Hepatocyte (in vitro differentiated cells): ENCODE measurements at regions not wholly inside any gene's neighbourhood (a gene's known extent, or its start where the extent isn't known, plus 50 kb on each side); places are given as distances from the start of the nearest gene placed in this dataset.
"Not testable (repeated sequence)": the region's sequence is repeated elsewhere in the genome, so short reads cannot be mapped to it uniquely, and the experiment has no call there.

Experiments
- DNase-seq: peaks from one replicate; pipeline ENCODE4 v3.0.0-alpha.2; 2016; ENCODE audit warnings: low spot score
- H2AFZ ChIP-seq: fragments of 200-600 bp; sonication (generic); 2 replicates; pipeline ENCODE4 v1.6.0; 2016; ENCODE audit warnings: antibody characterized with exemption, mild to moderate bottlenecking
- H3K27ac ChIP-seq: fragments of 200-600 bp; sonication (generic); 2 replicates; pipeline ENCODE4 v1.5.1; 2016; ENCODE audit warnings: mild to moderate bottlenecking
- H3K27me3 ChIP-seq: fragments of 200-600 bp; sonication (generic); 2 replicates; pipeline ENCODE4 v1.6.1; 2016
- H3K36me3 ChIP-seq: fragments of 200-600 bp; sonication (generic); replicated peaks from 2 replicates; pipeline ENCODE4 v1.5.1; 2016; ENCODE audit warnings: low read depth; ENCODE audit not compliant: insufficient read depth
- H3K4me1 ChIP-seq: fragments of 200-600 bp; sonication (generic); 2 replicates; pipeline ENCODE4 v1.5.1; 2016; ENCODE audit warnings: mild to moderate bottlenecking, moderate library complexity; ENCODE audit not compliant: insufficient read depth
- H3K4me2 ChIP-seq: fragments of 200-600 bp; sonication (generic); 2 replicates; pipeline ENCODE4 v1.6.0; 2016
- H3K4me3 ChIP-seq: fragments of 200-600 bp; sonication (generic); 2 replicates; pipeline ENCODE4 v1.5.1; 2016; ENCODE audit warnings: mild to moderate bottlenecking
- H3K79me2 ChIP-seq: fragments of 200-600 bp; sonication (generic); 2 replicates; pipeline ENCODE4 v1.6.0; 2017; ENCODE audit warnings: mild to moderate bottlenecking
- H3K9me2 ChIP-seq: fragments of 200-600 bp; sonication (generic); replicated peaks from 2 replicates; pipeline ENCODE4 v1.6.0; 2017; ENCODE audit warnings: mild to moderate bottlenecking; ENCODE audit not compliant: insufficient read depth
- H3K9me3 ChIP-seq: fragments of 200-600 bp; sonication (generic); 2 replicates; pipeline ENCODE4 v1.5.1; 2016; ENCODE audit warnings: low read depth, mild to moderate bottlenecking
- H4K20me1 ChIP-seq: fragments of 200-600 bp; sonication (generic); 2 replicates; pipeline ENCODE4 v1.6.0; 2016; ENCODE audit warnings: mild to moderate bottlenecking; ENCODE audit not compliant: insufficient read depth, poor library complexity, severe bottlenecking
- EZH2 ChIP-seq: fragments of 200-600 bp; sonication (generic); IDR thresholded peaks from 2 replicates; pipeline ENCODE4 v1.6.1; 2016; ENCODE audit warnings: antibody characterized with exemption, mild to moderate bottlenecking, borderline replicate concordance
- EZH2phosphoT487 ChIP-seq: fragments of 200-600 bp; sonication (generic); IDR thresholded peaks from one replicate; pipeline ENCODE4 v1.6.1; 2018; ENCODE audit warnings: antibody characterized with exemption, mild to moderate bottlenecking, low read depth, moderate library complexity; ENCODE audit not compliant: unreplicated experiment, severe bottlenecking
- WGBS: methylation state at CpG from one replicate; pipeline ENCODE4 v1.1.6; 2016; ENCODE audit warnings: low lambda C conversion rate; ENCODE audit errors: missing lambda C conversion rate; 5-methylcytosine and 5-hydroxymethylcytosine counted together
- TF ChIP-seq, protein P1 (sequence below): fragments of 200-600 bp; sonication (generic); IDR thresholded peaks from 2 replicates; pipeline ENCODE4 v1.5.1; 2016; ENCODE audit warnings: antibody characterized with exemption, mild to moderate bottlenecking; ENCODE audit not compliant: poor library complexity

DNA sequence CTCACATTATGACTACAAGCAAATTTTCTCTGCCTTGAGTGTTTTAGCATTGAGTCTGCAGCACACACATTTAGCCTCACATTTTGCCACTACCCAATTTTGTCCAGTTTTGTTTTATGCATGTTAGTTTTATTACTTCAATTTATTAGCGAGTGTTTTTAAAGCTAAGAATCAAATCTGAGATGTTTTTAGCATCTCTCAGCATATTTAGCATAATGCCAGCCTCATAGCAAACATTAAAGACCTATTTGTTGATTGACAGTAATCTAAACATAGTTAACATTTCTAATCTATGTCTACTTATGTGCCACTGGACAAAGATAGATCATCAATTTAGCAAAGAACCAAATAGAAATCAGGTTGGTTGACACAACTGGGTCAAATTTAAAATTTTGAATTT lies 94.1 kb upstream of the NXPH2 start:
- no peak for DNase-seq
- no peaks in the 10 kb centered on the region for H4K20me1 ChIP-seq
- WGBS = 95% methylated on average over 1 of the region's 1 CpG
- no peaks in the 10 kb centered on the region for H3K4me1 ChIP-seq
- no peaks in the 10 kb centered on the region for H3K9me3 ChIP-seq
- no peak overlapping the region for H3K4me3 ChIP-seq
- no peaks in the 10 kb centered on the region for H3K79me2 ChIP-seq
- H3K4me2 ChIP-seq = no peak overlapping the region
- no peaks in the 10 kb centered on the region for H3K27me3 ChIP-seq
- no peaks in the 10 kb centered on the region for H3K9me2 ChIP-seq
- no peaks in the 10 kb centered on the region for H3K36me3 ChIP-seq
- no peak overlapping the region for H2AFZ ChIP-seq
- TF ChIP-seq EZH2 (no peak), EZH2phosphoT487 (no peak)
- TF ChIP-seq, protein P1, sequence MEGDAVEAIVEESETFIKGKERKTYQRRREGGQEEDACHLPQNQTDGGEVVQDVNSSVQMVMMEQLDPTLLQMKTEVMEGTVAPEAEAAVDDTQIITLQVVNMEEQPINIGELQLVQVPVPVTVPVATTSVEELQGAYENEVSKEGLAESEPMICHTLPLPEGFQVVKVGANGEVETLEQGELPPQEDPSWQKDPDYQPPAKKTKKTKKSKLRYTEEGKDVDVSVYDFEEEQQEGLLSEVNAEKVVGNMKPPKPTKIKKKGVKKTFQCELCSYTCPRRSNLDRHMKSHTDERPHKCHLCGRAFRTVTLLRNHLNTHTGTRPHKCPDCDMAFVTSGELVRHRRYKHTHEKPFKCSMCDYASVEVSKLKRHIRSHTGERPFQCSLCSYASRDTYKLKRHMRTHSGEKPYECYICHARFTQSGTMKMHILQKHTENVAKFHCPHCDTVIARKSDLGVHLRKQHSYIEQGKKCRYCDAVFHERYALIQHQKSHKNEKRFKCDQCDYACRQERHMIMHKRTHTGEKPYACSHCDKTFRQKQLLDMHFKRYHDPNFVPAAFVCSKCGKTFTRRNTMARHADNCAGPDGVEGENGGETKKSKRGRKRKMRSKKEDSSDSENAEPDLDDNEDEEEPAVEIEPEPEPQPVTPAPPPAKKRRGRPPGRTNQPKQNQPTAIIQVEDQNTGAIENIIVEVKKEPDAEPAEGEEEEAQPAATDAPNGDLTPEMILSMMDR = no peak
- H3K27ac ChIP-seq = no peak overlapping the region

DNA sequence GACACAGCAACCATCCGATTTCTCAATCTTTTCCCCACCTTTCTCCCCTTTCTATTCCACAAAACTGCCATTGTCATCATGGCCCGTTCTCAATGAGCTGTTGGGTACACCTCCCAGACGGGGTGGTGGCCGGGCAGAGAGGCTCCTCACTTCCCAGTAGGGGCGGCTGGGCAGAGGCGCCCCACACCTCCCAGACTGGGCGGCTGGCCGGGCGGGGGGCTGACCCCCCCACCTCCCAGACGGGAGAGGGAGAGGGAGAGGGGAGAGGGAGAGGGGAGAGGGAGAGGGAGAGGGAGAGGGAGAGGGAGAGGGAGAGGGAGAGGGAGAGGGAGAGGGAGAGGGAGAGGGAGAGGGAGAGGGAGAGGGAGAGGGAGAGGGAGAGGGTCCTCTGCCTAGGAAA lies 91.9 kb upstream of the NXPH2 start:
- no CpG with 5 or more reads among the region's 10 CpGs for WGBS
- not testable (repeated sequence) for H2AFZ ChIP-seq, H3K36me3 ChIP-seq, H3K4me3 ChIP-seq, H3K27ac ChIP-seq, H4K20me1 ChIP-seq, H3K79me2 ChIP-seq, H3K27me3 ChIP-seq, H3K4me2 ChIP-seq, DNase-seq, H3K9me3 ChIP-seq, H3K9me2 ChIP-seq, H3K4me1 ChIP-seq

DNA sequence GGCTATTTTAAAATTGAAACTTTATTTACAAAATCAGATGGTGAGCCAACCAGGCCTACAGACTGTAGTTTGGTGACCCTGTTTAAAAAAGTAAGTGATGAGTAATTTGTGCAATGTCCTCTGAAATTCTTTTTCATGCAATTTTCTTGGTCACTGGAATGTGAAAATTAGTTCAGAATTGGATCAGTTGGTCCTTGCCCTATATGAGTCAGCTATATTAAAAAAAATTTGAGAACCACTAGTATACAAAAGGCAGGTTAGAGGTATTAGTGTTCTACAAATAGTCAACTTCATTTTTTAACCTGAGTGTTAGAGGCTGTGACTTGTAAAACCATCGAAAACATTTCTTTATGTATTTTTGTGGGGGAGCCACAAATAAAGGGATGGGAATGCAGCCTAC lies 91.1 kb upstream of the NXPH2 start:
- Histone ChIP-seq H4K20me1 (no peaks in the 10 kb centered on the region), H3K9me3 (no peaks in the 10 kb centered on the region), H3K36me3 (no peaks in the 10 kb centered on the region), H3K27ac (no peak overlapping the region), H2AFZ (no peak overlapping the region), H3K4me3 (no peak overlapping the region), H3K27me3 (no peaks in the 10 kb centered on the region), H3K4me2 (no peak overlapping the region), H3K9me2 (no peaks in the 10 kb centered on the region), H3K79me2 (no peaks in the 10 kb centered on the region), H3K4me1 (no peaks in the 10 kb centered on the region)
- DNase-seq = no peak
- TF ChIP-seq, protein P1 = no peak
- TF ChIP-seq EZH2 (no peak), EZH2phosphoT487 (no peak)
- 92% methylated on average over 1 of the region's 1 CpG for WGBS

DNA sequence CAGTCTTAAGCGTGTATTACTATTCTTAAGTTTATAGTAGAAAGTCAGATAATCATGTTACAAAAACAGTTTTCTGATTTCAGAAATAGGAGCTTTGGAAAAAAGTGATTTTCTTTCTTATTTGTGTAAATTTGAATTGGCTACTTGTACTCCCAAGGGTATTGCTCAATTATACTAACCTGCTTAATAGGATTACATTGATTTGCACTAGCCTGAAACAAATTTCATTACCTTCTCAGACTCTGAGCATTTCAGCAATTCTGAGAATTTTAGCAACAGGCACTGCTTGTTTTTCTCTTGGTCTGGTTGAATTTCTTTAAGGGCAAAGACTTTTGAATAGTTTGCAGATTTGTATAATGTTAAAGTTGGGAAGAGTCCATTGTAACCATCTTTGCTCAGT lies 87.2 kb upstream of the NXPH2 start:
- Histone ChIP-seq H3K9me3 (no peaks in the 10 kb centered on the region), H3K4me3 (no peak overlapping the region), H3K79me2 (no peaks in the 10 kb centered on the region), H3K36me3 (no peaks in the 10 kb centered on the region), H3K27me3 (no peaks in the 10 kb centered on the region), H3K4me2 (no peak overlapping the region), H4K20me1 (no peaks in the 10 kb centered on the region), H3K4me1 (no peaks in the 10 kb centered on the region), H3K27ac (no peak overlapping the region), H2AFZ (no peak overlapping the region), H3K9me2 (no peaks in the 10 kb centered on the region)
- no peak for DNase-seq
- WGBS = 85% methylated on average over 1 of the region's 1 CpG
- TF ChIP-seq EZH2 (no peak), EZH2phosphoT487 (no peak)
- TF ChIP-seq, protein P1 = no peak
